SK-N-SH treated with all-trans-retinoic acid at 6 μM for 48 hours (cell line): ENCODE measurements at regions not wholly inside any gene's neighbourhood (a gene's known extent, or its start where the extent isn't known, plus 50 kb on each side); places are given as distances from the start of the nearest gene placed in this dataset.

Source experiments
- ATAC-seq: fragments of 200-7000 bp; cut with Tn5 transposase; 3 replicates; pipeline ENCODE4 v1.9.1; 2020; ENCODE audit warnings: mild to moderate bottlenecking, moderate library complexity
- ARNTL ChIP-seq: fragments of 450-650 bp; formaldehyde crosslinking; IDR thresholded peaks from 2 replicates; pipeline ENCODE4 v1.5.0; 2020; ENCODE audit warnings: low read depth, mild to moderate bottlenecking, moderate library complexity, borderline replicate concordance
- CSDC2 ChIP-seq: fragments of 250-450 bp; sonication (Bioruptor Pico); IDR thresholded peaks from 2 replicates; pipeline ENCODE4 v1.5.0; 2020; ENCODE audit warnings: mild to moderate bottlenecking, moderate library complexity
- GLIS3 ChIP-seq: fragments of 250-450 bp; sonication (Bioruptor Pico); IDR thresholded peaks from 2 replicates; pipeline ENCODE4 v1.5.0; 2020; ENCODE audit warnings: mild to moderate bottlenecking, moderate library complexity
- ISL1 ChIP-seq: fragments of 250-450 bp; sonication (Bioruptor Pico); IDR thresholded peaks from 2 replicates; pipeline ENCODE4 v2.1.2; 2022; ENCODE audit warnings: mild to moderate bottlenecking, moderate library complexity
- OSR1 ChIP-seq: fragments of 250-450 bp; sonication (Bioruptor Pico); IDR thresholded peaks from 2 replicates; pipeline ENCODE4 v1.8.0; 2022; ENCODE audit warnings: moderate library complexity, mild to moderate bottlenecking, inconsistent platforms
- PATZ1 ChIP-seq: fragments of 250-450 bp; sonication (Bioruptor Pico); IDR thresholded peaks from 2 replicates; pipeline ENCODE4 v1.8.0; 2020; ENCODE audit warnings: mild to moderate bottlenecking, moderate library complexity, borderline replicate concordance
- POU6F1 ChIP-seq: fragments of 250-450 bp; sonication (Bioruptor Pico); IDR thresholded peaks from 2 replicates; pipeline ENCODE4 v1.8.0; 2021; ENCODE audit warnings: low read depth, mild to moderate bottlenecking, moderate library complexity, borderline replicate concordance
- PPARA ChIP-seq: fragments of 250-450 bp; sonication (Bioruptor Pico); IDR thresholded peaks from 2 replicates; pipeline ENCODE4 v1.5.0; 2020; ENCODE audit warnings: mild to moderate bottlenecking, borderline replicate concordance
- RARB ChIP-seq: fragments of 250-450 bp; sonication (Bioruptor Pico); IDR thresholded peaks from 2 replicates; pipeline ENCODE4 v1.8.0; 2021; ENCODE audit warnings: mild to moderate bottlenecking, moderate library complexity
- SNAI2 ChIP-seq: fragments of 250-450 bp; sonication (Bioruptor Pico); IDR thresholded peaks from 2 replicates; pipeline ENCODE4 v1.5.0; 2020; ENCODE audit warnings: mild to moderate bottlenecking, moderate library complexity
- TCF4 ChIP-seq: fragments of 250-450 bp; sonication (Bioruptor Pico); IDR thresholded peaks from 2 replicates; pipeline ENCODE4 v1.8.0; 2021; ENCODE audit warnings: mild to moderate bottlenecking, moderate library complexity, borderline replicate concordance
- TOX ChIP-seq: fragments of 250-450 bp; sonication (Bioruptor Pico); IDR thresholded peaks from 2 replicates; pipeline ENCODE4 v1.8.0; 2021; ENCODE audit warnings: mild to moderate bottlenecking, moderate library complexity, borderline replicate concordance
- ZC3H10 ChIP-seq: fragments of 250-450 bp; sonication (Bioruptor Pico); IDR thresholded peaks from 2 replicates; pipeline ENCODE4 v1.5.1; 2021; ENCODE audit warnings: mild to moderate bottlenecking, moderate library complexity
- ZFP3 ChIP-seq: fragments of 250-450 bp; sonication (Bioruptor Pico); IDR thresholded peaks from 2 replicates; pipeline ENCODE4 v1.5.0; 2020; ENCODE audit warnings: mild to moderate bottlenecking, moderate library complexity
- ZFP30 ChIP-seq: fragments of 450-650 bp; formaldehyde crosslinking; IDR thresholded peaks from 2 replicates; pipeline ENCODE4 v1.5.0; 2022; ENCODE audit warnings: mild to moderate bottlenecking, moderate library complexity
- ZNF565 ChIP-seq: fragments of 450-650 bp; formaldehyde crosslinking; conservative IDR thresholded peaks from 2 replicates; pipeline ENCODE4 v1.5.0; 2020; ENCODE audit warnings: low read depth, mild to moderate bottlenecking, moderate library complexity
- ZNF70 ChIP-seq: fragments of 450-650 bp; formaldehyde crosslinking; IDR thresholded peaks from 2 replicates; pipeline ENCODE4 v1.5.0; 2020; ENCODE audit warnings: mild to moderate bottlenecking, moderate library complexity
- ZNF8 ChIP-seq: fragments of 450-650 bp; formaldehyde crosslinking; IDR thresholded peaks from 2 replicates; pipeline ENCODE4 v1.5.0; 2020; ENCODE audit warnings: mild to moderate bottlenecking, moderate library complexity
- TF ChIP-seq, protein P1 (sequence below): fragments of 250-450 bp; sonication (Bioruptor Pico); IDR thresholded peaks from 2 replicates; pipeline ENCODE4 v1.5.0; 2020; ENCODE audit warnings: mild to moderate bottlenecking, moderate library complexity
- TF ChIP-seq, protein P2 (sequence below): fragments of 250-450 bp; sonication (Bioruptor Pico); IDR thresholded peaks from 2 replicates; pipeline ENCODE4 v1.5.1; 2020; ENCODE audit warnings: low read depth, mild to moderate bottlenecking, moderate library complexity
- TF ChIP-seq, protein P3 (sequence below): fragments of 250-450 bp; sonication (Bioruptor Pico); IDR thresholded peaks from 2 replicates; pipeline ENCODE4 v1.5.1; 2021; ENCODE audit warnings: mild to moderate bottlenecking, moderate library complexity

DNA sequence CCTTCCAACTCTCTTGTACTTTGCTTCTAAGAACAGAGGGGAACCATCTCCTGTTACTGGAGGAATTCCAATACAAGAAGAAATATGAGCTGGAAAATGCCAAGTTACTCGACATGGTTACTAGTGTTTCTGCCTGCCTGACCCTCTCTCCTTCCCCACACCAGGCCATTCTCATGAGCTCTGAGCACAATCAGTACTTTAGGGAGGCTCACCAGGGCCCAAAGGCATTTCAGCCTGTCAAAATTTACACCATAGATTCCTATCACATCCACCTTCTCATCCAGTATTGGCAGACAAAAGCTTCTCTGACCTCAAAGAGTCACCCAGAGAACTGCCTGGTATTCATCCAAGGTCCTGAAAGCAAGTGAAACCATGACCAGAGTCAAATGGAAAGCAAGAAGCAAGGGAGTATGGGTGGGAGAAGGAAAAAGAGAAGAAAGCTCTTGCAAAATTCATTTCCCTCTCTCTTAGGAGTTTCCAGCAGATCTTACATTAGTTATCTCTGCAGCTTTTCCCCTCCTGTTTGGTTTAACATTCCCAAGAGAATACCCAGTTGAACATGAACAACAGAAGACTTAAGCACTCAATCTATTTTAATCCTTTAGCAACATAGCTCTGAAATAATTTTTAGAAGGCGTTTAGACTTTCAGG, 58.7 kb upstream of the NCAM1 start:
- no peak for ATAC-seq
- TF ChIP-seq TOX (CRISPR knock-in tag) (no peak), ZNF565 (no peak), ZNF70 (no peak), OSR1 (CRISPR knock-in tag) (no peak), ZFP30 (CRISPR knock-in tag) (no peak), ZNF8 (CRISPR knock-in tag) (no peak)

DNA sequence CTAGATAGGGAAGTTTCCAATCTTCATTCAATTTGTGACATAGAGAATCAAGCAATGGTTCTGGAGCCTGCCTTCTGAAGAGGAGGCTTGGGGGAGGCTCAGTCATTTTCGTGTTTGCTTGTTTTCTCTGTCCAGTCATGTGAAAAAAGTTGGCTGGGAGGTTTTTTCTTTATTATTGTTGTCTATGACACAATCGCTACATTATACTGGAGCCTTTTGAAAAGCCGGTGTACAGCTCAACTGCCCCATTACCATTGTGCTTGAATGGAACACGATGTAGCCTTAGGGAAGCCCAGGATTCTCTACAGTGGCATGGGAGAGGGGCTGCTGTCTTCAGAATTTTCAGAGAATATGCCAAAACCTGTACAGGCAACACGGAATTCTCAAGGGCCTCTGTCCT, 57.9 kb upstream of the NCAM1 start:
- no peak for TF ChIP-seq TOX (CRISPR knock-in tag)
- TF ChIP-seq TCF4 (CRISPR knock-in tag): no peak
- no peak for TF ChIP-seq OSR1 (CRISPR knock-in tag)
- TF ChIP-seq ISL1: no peak
- no peak for TF ChIP-seq ZC3H10
- TF ChIP-seq ZFP3 (CRISPR knock-in tag): no peak
- no peak for TF ChIP-seq CSDC2 (CRISPR knock-in tag)
- TF ChIP-seq RARB (CRISPR knock-in tag): no peak
- TF ChIP-seq, protein P1, sequence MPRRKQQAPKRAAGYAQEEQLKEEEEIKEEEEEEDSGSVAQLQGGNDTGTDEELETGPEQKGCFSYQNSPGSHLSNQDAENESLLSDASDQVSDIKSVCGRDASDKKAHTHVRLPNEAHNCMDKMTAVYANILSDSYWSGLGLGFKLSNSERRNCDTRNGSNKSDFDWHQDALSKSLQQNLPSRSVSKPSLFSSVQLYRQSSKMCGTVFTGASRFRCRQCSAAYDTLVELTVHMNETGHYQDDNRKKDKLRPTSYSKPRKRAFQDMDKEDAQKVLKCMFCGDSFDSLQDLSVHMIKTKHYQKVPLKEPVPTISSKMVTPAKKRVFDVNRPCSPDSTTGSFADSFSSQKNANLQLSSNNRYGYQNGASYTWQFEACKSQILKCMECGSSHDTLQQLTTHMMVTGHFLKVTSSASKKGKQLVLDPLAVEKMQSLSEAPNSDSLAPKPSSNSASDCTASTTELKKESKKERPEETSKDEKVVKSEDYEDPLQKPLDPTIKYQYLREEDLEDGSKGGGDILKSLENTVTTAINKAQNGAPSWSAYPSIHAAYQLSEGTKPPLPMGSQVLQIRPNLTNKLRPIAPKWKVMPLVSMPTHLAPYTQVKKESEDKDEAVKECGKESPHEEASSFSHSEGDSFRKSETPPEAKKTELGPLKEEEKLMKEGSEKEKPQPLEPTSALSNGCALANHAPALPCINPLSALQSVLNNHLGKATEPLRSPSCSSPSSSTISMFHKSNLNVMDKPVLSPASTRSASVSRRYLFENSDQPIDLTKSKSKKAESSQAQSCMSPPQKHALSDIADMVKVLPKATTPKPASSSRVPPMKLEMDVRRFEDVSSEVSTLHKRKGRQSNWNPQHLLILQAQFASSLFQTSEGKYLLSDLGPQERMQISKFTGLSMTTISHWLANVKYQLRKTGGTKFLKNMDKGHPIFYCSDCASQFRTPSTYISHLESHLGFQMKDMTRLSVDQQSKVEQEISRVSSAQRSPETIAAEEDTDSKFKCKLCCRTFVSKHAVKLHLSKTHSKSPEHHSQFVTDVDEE (CRISPR knock-in tag): no peak
- TF ChIP-seq, protein P2, sequence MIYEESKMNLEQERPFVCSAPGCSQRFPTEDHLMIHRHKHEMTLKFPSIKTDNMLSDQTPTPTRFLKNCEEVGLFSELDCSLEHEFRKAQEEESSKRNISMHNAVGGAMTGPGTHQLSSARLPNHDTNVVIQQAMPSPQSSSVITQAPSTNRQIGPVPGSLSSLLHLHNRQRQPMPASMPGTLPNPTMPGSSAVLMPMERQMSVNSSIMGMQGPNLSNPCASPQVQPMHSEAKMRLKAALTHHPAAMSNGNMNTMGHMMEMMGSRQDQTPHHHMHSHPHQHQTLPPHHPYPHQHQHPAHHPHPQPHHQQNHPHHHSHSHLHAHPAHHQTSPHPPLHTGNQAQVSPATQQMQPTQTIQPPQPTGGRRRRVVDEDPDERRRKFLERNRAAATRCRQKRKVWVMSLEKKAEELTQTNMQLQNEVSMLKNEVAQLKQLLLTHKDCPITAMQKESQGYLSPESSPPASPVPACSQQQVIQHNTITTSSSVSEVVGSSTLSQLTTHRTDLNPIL (CRISPR knock-in tag): no peak
- TF ChIP-seq POU6F1 (CRISPR knock-in tag): no peak
- TF ChIP-seq PATZ1 (CRISPR knock-in tag): no peak
- no peak for TF ChIP-seq ZNF8 (CRISPR knock-in tag)
- TF ChIP-seq SNAI2 (CRISPR knock-in tag): no peak
- TF ChIP-seq, protein P3, sequence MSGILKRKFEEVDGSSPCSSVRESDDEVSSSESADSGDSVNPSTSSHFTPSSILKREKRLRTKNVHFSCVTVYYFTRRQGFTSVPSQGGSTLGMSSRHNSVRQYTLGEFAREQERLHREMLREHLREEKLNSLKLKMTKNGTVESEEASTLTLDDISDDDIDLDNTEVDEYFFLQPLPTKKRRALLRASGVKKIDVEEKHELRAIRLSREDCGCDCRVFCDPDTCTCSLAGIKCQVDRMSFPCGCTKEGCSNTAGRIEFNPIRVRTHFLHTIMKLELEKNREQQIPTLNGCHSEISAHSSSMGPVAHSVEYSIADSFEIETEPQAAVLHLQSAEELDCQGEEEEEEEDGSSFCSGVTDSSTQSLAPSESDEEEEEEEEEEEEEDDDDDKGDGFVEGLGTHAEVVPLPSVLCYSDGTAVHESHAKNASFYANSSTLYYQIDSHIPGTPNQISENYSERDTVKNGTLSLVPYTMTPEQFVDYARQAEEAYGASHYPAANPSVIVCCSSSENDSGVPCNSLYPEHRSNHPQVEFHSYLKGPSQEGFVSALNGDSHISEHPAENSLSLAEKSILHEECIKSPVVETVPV (CRISPR knock-in tag): no peak
- no peak for TF ChIP-seq ZNF565
- TF ChIP-seq, all 23 proteins: peak for 0
- no peak for ATAC-seq

DNA sequence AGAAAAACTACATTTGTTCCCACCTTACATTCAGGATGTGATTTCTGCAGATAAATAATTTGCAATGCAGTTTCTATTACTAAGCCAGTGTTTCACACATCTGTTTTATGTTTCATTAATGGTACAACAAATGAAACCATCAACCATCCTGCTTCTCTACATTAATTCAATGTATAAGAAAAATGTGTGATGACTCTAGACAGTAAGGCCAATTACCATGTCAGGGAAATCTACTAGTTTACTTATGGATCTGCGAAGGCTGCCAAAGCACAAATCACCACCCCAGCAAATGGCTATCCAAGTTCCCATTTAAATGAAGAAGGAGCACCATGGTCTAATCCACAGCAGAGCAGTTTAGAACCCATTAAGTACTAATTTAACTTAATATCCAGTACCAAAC, 50.1 kb upstream of the NCAM1 start:
- no peak for ATAC-seq
- TF ChIP-seq TCF4 (CRISPR knock-in tag) (no peak), ARNTL (CRISPR knock-in tag) (no peak), ZNF565 (no peak), ZFP30 (CRISPR knock-in tag) (no peak), GLIS3 (no peak), RARB (CRISPR knock-in tag) (no peak), CSDC2 (CRISPR knock-in tag) (no peak), TOX (CRISPR knock-in tag) (no peak), ISL1 (no peak), ZC3H10 (no peak), PPARA (CRISPR knock-in tag) (no peak), POU6F1 (CRISPR knock-in tag) (no peak)
- TF ChIP-seq, protein P1 (CRISPR knock-in tag): no peak
- TF ChIP-seq, protein P3 (CRISPR knock-in tag): no peak
